ENCODE measurements at regions not wholly inside any gene's neighbourhood (a gene's known extent, or its start where the extent isn't known, plus 50 kb on each side); places are given as distances from the start of the nearest gene placed in this dataset.

- ATAC-seq = no peak
- no peak for TF ChIP-seq KDM1A (IDR thresholded peaks at IDR 0.05; ENCODE audit: borderline replicate concordance)
- TF ChIP-seq CHD4 (IDR thresholded peaks at IDR 0.05) = no peak
- no peak for TF ChIP-seq FOXK2 (IDR thresholded peaks at IDR 0.05)
- no peak for TF ChIP-seq IKZF1 (conservative IDR thresholded peaks at IDR 0.05)
- TF ChIP-seq CBX3 (IDR thresholded peaks at IDR 0.05; ENCODE audit: borderline replicate concordance, low read depth) = no peak
- TF ChIP-seq MTA3 (IDR thresholded peaks at IDR 0.05; ENCODE audit: borderline replicate concordance, low read length) = no peak
- no peak for TF ChIP-seq KAT2A (conservative IDR thresholded peaks at IDR 0.05; ENCODE audit: control insufficient read depth, low read depth, low read length)
- no peak for TF ChIP-seq EGR1 (IDR thresholded peaks at IDR 0.05; ENCODE audit: borderline replicate concordance in 1 of 2, low read depth in 2 of 2, low read length in 2 of 2)
- no peak for TF ChIP-seq RB1 (IDR thresholded peaks at IDR 0.05; ENCODE audit: borderline replicate concordance)
- no peak for TF ChIP-seq NR2F1 (conservative IDR thresholded peaks at IDR 0.05)
- no peak for TF ChIP-seq RUNX3 (IDR thresholded peaks at IDR 0.05; ENCODE audit: low read length)
- TF ChIP-seq BHLHE40 (IDR thresholded peaks at IDR 0.05; ENCODE audit: borderline replicate concordance in 1 of 2, low read depth in 2 of 2, low read length in 1 of 2) = no peak
- TF ChIP-seq RCOR1 (conservative IDR thresholded peaks at IDR 0.05; ENCODE audit: low read depth, low read length) = no peak
- no peak for TF ChIP-seq E2F8 (IDR thresholded peaks at IDR 0.05; ENCODE audit: low read depth, partially characterized antibody)
- no peak for TF ChIP-seq RAD51 (IDR thresholded peaks at IDR 0.05)
- TF ChIP-seq POLR2AphosphoS2 (IDR thresholded peaks at IDR 0.05; ENCODE audit: low read depth, low read length) = no peak
- no peak for TF ChIP-seq ELK1 (IDR thresholded peaks at IDR 0.05; ENCODE audit: low read depth, low read length)
- TF ChIP-seq MTA2 (IDR thresholded peaks at IDR 0.05; ENCODE audit: low read depth) = no peak
- no peak overlapping the region for H3K4me2 ChIP-seq (ENCODE audit: control insufficient read depth, insufficient read depth)
- no TSS peak for BruUV-seq (replicated peaks)
- no peaks in the 10 kb centered on the region for H3K27me3 ChIP-seq (replicated peaks in 1 of 2; ENCODE audit: control insufficient read depth in 2 of 2, insufficient read depth in 2 of 2, low read length in 1 of 2)
- H3K4me1 ChIP-seq (ENCODE audit: control insufficient read depth, insufficient read depth, low read length) = no peaks in the 10 kb centered on the region
- H3K4me3 ChIP-seq = no peak overlapping the region
- ChIA-PET SMC1A (ENCODE audit: uncharacterized antibody, unreplicated experiment) (interaction anchor here (0.8 kb wide), 2 partner anchors 44 to 335 kb away, joined by 3 read pairs; no protein-coding TSS in a partner anchor), RAD21 (ENCODE audit: unreplicated experiment) (no interaction called here), POLR2A (no interaction called here), CTCF (interaction anchor here (0.7 to 1.2 kb wide), 2 partner anchors 78 to 528 kb away, joined by 3 read pairs; no protein-coding TSS in a partner anchor)
- H3K9me3 ChIP-seq (replicated peaks; ENCODE audit: control insufficient read depth, insufficient read depth, low read length) = no peaks in the 10 kb centered on the region
- no peak overlapping the region for H3K9ac ChIP-seq (ENCODE audit: control insufficient read depth, insufficient read depth, low read length)
- H3K79me2 ChIP-seq (ENCODE audit: control insufficient read depth, insufficient read depth, low read length) = no peaks in the 10 kb centered on the region
- H3K27ac ChIP-seq (ENCODE audit: control insufficient read depth, insufficient read depth) = no peak overlapping the region
- no peak for DNase-seq (ENCODE audit: low read depth, low spot score)
- no peaks in the 10 kb centered on the region for H4K20me1 ChIP-seq (ENCODE audit: control insufficient read depth, insufficient read depth)
- intact Hi-C loops (cut with micrococcal nuclease; ENCODE audit: unreplicated experiment) (no loop called here), in situ Hi-C loops (cut with MboI) (no loop called here)
- WGBS (ENCODE audit: insufficient coverage, insufficient replicate concordance, low lambda C conversion rate, missing lambda C conversion rate) = 0% methylated on average over 1 of the region's 1 CpG
- no peaks in the 10 kb centered on the region for H3K36me3 ChIP-seq (ENCODE audit: control insufficient read depth in 2 of 2, insufficient read depth in 2 of 2, low read length in 1 of 2)
- no peak for FAIRE-seq
- no peak overlapping the region for H2AFZ ChIP-seq (ENCODE audit: control insufficient read depth, low read depth, low read length)
Observed at GRCh38 chr15:35973029-35973428, 427.1 kb upstream of the DPH6 start.

Data from GM12878 (cell line).